ENCODE measurements at regions not wholly inside any gene's neighbourhood (a gene's known extent, or its start where the extent isn't known, plus 50 kb on each side); places are given as distances from the start of the nearest gene placed in this dataset.

GRCh38 chr14:101412739-101413138 lies 148.6 kb upstream of the DIO3 start:
- no peak for DNase-seq

- no peak for DNase-seq
Measured at GRCh38 chr14:101417434-101417833, 143.9 kb upstream of the DIO3 start.

DNA sequence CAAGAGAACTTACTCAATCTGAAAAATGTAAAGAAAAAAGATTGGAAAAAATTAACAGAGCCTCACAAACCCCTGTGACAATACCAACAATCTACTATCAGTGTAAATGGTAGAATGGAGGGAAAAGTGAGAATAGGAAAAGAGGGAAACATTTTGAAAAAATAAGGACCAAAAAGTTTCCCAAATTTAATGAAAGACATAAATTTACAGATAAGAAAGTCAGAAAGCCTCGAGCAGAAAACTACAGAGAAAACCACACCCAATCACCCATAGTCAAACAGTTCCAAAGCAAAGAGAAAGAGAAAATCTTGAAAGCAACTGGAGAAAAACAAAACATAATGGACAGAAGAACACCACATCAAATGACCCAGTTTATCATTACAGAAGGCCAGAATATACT lies 142.7 kb upstream of the DIO3 start:
- no peak for DNase-seq

DNA sequence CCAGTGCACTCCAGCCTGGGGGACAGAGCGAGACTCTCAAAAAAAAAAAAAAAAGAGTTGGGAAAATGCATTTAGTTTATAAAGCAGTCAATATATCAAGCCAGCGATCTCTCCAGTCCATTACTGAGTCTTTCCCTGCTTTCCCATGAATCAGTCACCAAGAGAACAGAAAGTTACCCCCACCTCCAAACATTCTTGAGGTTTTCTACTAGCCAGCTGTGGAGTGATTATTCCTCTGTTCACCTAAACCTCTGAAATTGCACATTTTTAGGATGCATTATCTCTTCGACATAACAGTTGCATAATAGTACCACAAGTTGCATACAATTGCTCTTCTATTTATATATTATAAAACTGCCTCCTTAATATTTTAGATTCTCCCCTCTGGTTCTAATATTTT lies 134.8 kb upstream of the DIO3 start:
- no peak for DNase-seq

DNA sequence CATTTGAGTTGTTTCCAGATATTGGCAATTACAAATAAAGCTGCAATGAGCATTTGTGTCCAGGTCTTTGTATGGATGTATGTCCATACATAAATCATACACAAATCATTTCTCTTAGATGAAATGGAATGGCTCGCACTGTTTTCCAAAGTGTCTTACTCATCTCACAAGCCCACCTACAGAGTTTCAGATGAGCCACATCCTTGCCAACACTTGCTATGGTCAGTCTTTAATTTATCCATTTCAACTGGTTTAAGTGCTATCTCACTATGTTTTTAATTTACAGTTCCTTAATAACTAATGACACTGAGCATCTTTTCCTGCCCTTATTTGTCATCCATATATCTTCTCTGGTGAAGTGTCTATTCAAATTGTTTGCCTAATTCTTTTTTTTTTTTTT lies 132.9 kb upstream of the DIO3 start:
- no peak for DNase-seq

- DNase-seq, result no peak
Measured at GRCh38 chr14:101435546-101435945, 125.7 kb upstream of the DIO3 start.

DNA sequence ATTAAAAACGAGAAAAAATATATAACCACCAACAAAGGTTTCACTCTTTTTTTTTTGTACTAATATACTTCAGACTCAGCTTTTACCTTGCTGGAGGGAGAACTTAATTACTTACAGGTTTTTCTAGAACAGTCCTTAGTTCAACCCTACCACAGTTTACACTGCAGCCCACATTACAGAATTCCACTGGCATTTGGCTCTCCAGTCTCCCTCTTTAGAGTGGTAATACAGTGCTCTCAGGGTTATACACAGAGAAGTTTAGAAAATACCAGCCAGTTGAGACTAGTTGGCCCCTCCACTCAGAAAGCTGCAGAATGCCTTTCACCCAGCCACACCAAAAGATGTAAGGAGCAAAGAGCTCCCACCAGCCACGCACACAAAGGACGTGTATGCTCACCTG lies 122.3 kb upstream of the DIO3 start:
- no peak for DNase-seq

GRCh38 chr14:101440496-101440895 lies 120.8 kb upstream of the DIO3 start:
- DNase-seq, result no peak

DNA sequence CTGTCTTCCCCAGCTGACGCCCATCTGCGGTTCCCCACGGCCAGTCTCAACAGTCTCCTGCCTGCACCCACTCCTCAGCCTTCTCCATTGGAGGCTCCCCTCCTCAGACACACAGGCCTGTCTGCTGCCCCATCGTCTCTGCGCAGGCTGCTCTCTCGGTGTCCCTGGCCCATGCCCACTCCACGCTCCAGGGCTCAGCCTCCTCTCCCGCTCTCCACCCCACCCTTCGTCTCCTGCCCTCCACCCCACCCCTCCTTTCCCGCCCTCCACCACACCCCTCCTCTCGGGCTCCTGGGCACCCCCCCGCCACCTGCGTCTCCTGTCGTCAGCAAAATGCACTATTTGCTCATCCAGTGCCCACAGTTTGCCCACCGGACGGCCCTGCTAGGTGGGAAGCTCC lies 119.6 kb upstream of the DIO3 start:
- no peak for DNase-seq

DNA sequence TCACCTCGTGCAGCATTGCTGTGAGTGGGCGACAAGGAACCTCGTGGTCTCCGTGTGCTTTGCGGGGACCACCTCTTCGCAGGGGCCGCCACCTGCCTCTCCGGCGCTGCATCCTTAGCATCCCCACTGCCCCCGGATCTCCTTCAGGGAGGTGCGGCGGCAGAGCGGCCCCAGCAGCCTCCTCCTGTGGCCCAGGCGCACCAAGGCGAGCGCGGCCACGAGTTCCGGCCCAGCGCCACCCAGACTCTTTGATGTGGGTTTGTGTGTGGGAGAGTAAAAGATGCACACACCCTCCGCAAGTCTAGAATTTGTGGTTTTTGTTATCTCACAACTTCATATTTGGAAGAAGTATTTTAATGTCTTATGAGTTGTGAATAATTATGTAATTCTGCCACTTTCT lies 118.8 kb upstream of the DIO3 start:
- no peak for DNase-seq

DNA sequence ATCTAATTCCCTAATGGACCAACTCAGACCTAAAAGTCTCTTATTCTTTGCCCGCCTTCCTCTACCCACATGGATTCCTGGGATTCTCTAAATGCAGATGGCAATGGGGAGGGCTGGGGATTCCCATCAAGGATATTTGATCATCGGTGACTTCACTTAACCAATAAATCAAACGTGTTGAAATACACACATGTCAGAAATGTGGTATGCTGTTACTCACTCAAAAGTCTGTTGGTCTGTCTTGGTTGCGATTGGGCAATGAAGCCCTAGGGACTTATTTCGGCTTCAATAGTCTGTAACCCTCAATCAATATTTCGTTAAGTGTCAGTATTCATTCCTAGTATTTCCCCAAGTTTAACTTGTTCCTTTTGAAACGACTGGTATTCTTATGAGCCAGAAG lies 117.2 kb upstream of the DIO3 start:
- peak; percentile 81 for DNase-seq

GRCh38 chr14:101445278-101445677 lies 116.0 kb upstream of the DIO3 start:
- DNase-seq, result no peak

DNA sequence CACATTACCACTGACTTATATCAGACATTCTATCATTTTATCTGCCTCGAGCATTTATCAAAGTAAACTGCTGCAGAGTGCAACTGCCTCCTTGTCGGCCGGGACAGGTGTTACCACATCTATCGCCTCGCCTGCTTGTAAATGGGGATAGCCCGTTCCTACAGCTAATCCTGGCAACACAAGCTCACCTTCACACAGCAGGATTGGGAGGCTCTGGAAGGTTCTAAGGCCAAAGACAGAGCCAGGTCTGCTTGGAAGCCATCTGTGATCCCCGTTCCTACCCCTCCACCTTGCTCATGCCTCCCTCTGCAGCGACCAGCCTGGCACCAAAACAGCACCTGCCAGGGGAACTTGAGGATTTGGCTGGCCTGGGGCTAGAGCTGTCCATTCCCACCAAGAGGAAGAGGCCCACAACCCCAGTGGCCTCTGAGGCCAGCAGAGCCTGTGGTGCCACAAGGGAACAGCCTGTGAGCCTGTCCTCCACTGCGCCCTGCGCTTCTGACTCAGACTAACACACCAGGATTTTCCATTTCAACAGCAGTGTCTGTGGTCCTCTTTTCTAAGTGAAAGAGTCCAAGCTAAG lies 114.8 kb upstream of the DIO3 start:
- no peak for DNase-seq

- no peak for DNase-seq
Measured at GRCh38 chr14:101449114-101449513, 112.2 kb upstream of the DIO3 start.

GRCh38 chr14:101451166-101451565 lies 110.1 kb upstream of the DIO3 start:
- no peak for DNase-seq

DNA sequence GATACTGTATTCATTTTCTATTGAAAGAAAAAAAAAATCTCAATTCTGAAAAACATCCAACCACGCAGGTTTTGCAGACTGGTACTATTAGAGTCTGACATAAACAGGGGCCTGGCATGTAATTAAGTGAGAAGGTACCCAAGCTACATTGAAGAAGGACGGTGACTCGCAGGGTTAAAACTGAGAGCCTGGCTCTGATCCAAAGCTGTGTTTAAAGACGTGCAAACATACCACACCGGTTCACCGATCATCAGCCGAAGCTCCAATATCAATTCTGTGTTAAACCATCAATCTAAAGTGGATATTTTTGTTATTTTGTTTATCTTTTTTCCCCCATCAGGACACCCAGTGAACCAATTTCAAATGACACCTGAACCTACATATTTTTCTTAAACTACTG lies 108.1 kb upstream of the DIO3 start:
- no peak for DNase-seq

DNA sequence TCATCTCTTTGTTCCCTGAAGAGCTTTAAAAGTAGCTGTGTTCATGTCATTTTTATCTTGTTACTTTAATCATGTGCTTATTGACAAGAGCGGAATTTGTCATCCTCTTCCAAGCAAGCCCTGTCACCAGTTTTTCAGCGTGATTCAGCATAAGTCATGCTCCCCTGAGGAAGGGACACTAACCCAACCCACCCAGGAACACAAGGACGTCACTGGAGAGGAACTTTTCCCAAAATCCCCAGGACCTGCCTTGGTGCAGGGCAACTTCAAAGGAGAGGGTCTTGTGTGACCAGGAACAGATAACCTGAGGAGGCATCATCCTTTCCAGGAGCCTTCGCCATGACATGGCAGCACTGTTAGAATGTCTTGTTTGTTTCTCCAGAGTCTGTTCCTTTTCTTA lies 107.1 kb upstream of the DIO3 start:
- DNase-seq, result peak; percentile 33

DNA sequence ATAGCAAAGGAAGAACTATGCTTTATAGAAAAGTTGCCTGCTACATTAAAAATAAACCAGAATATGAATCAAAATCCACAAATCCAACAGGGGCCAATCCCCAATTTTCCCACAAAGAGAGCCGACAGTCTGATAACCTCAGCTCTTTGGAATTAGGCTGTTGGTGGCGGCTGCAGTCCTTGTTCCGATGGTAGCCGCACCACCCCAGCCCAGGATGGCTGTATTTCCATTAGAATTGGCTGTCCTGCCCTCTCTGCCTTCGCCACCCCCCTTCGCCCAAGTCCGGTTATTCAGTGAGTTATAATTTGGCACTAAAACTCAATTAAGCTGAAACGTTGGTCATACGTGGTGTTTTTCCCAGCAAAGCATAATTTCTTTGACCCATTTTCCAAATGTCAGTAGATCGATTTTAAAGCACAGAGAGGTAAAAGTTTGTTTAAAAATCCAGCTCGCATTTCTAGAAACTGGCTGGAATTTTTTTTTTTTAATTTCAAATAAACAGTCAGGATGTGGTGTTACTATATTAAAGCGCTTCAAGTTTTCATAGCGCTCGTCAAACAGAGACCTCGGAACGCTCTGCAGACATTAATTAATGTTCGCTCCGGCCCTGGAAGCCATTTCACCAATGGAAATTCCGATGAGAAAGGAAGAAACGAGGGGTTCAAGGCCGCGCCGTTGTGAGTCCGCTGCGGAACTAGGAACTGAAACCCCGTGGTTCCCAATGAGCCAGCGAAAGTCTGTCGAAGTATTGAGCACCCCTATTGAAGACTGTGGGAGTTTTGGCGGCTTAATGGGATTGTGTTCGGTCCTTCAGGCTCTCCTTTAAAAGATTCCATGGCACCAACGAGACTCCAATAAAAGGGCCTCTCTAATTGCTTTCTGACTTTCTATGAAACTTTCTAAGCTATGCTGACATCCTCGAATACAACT lies 104.8 kb upstream of the DIO3 start:
- no peak for DNase-seq

DNA sequence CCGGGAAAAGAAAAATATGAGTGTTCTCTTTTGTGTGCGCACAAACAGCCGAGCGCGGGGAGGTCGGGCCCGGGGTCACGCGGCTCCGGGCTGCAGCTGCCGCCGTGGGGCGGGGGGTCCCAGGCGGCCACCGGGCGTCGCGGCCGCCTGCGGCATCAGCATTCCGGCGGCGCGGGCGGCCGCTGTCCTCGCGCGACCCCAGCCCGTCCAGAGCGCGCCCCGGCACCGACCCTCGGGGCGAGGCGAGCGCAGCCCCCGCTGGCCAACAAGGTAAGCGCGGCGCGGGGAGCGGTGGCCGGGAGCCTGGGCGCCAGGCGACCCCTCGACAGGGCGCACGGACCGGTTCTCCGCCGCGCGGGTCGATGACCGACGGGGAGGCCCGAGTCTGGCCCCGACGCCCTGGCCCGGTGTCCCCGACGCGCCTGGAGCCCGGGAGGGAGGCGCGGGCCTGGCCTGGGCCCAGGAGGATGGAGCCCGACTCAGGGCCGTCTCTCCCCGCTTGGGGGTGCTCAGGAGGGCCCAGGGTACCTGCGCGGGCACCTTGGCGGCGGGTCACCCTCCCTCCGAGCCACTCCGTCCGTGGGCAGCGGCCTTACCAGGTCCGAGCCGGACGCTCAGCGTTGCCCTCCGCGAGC lies 103.9 kb upstream of the DIO3 start:
- DNase-seq, result no peak

DNA sequence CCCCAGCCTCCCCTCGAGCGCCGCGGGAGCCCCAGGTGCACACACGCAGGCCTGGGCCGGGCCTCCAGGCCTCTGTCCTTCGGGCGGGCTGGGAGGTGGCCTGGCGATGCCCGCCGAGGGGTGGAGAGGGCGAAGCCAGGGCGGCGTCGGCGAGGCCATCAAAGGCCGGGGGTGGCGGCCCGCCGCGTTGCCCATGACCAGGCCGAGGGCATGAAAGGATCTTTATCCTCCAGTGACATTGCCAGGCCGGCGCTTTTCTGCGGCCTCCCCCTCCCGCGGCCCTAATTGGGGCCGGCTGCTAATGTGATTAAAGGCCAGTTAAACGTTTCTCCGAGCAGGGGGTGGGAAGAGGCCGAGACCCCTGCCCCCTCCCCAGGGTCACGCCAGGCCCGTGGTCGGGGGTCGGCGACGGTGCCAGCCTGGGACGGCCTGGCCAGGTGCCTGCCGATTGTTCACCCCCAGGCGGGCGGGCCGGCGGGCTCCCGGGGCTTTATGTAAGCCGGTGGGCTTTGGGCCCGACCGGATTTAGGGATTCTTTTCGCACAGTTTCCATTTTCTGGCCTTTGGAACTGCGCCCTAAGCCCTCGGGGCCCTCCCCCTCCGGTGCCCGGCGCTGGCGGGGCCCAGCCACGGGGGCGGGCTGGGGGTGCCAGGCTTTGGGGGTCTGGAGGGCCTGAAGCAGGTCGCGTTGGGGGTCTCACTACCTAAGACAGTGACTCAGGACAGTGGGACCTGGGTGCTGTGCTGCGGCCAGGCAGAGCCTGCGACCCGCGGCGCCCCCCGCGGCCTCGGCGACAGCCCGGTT lies 103.2 kb upstream of the DIO3 start:
- no peak for DNase-seq

GRCh38 chr14:101458741-101459550 lies 102.3 kb upstream of the DIO3 start:
- DNase-seq, result no peak

GRCh38 chr14:101459551-101459900 lies 101.8 kb upstream of the DIO3 start:
- no peak for DNase-seq

All from fibroblast of skin of back (primary cell).